Effector memory CD4-positive, alpha-beta T cell (primary cell): ENCODE measurements at regions not wholly inside any gene's neighbourhood (a gene's known extent, or its start where the extent isn't known, plus 50 kb on each side); places are given as distances from the start of the nearest gene placed in this dataset.

Experiments used
- DNase-seq, 3 donors: peaks; one replicate each; pipeline ENCODE4 v3.0.0-alpha.2; 2020
- H3K27ac ChIP-seq: 2 replicates; pipeline ENCODE4 v1.7.0; 2013; ENCODE audit warnings: mild to moderate bottlenecking, low read length, moderate library complexity; ENCODE audit not compliant: insufficient read depth, poor library complexity, severe bottlenecking
- H3K27me3 ChIP-seq: replicated peaks from 2 replicates; pipeline ENCODE4 v1.7.0; 2013; ENCODE audit warnings: mild to moderate bottlenecking, low read length; ENCODE audit not compliant: insufficient read depth, control insufficient read depth, poor library complexity, severe bottlenecking
- H3K36me3 ChIP-seq: 2 replicates; pipeline ENCODE4 v1.7.0; 2013; ENCODE audit warnings: mild to moderate bottlenecking, low read length, moderate library complexity; ENCODE audit not compliant: control insufficient read depth, insufficient read depth
- H3K4me1 ChIP-seq: 2 replicates; pipeline ENCODE4 v1.7.0; 2013; ENCODE audit warnings: low read length, mild to moderate bottlenecking; ENCODE audit not compliant: control insufficient read depth, insufficient read depth, poor library complexity, severe bottlenecking
- H3K4me3 ChIP-seq: 2 replicates; pipeline ENCODE4 v1.7.0; 2013; ENCODE audit warnings: low read length, low read depth, mild to moderate bottlenecking; ENCODE audit not compliant: insufficient read depth, poor library complexity, severe bottlenecking
- H3K9me3 ChIP-seq: 2 replicates; pipeline ENCODE4 v1.7.0; 2013; ENCODE audit warnings: mild to moderate bottlenecking, low read length, moderate library complexity; ENCODE audit not compliant: control insufficient read depth

GRCh38 chr12:90280564-90281058 lies 572.0 kb upstream of the ATP2B1 start:
- Histone ChIP-seq H3K4me1 (no peaks in the 10 kb centered on the region), H3K9me3 (peaks cover 4% of the 10 kb centered on the region), H3K27me3 (no peaks in the 10 kb centered on the region), H3K27ac (no peak overlapping the region), H3K4me3 (no peak overlapping the region), H3K36me3 (no peaks in the 10 kb centered on the region)
- DNase-seq = no peak

- Histone ChIP-seq H3K4me3 (no peak overlapping the region), H3K36me3 (no peaks in the 10 kb centered on the region), H3K9me3 (peaks cover 4% of the 10 kb centered on the region), H3K4me1 (no peaks in the 10 kb centered on the region), H3K27me3 (no peaks in the 10 kb centered on the region), H3K27ac (no peak overlapping the region)
- DNase-seq = no peak
Measured at GRCh38 chr12:90280033-90280432, 571.4 kb upstream of the ATP2B1 start.

GRCh38 chr12:90275088-90275487 lies 566.5 kb upstream of the ATP2B1 start:
- Histone ChIP-seq H3K4me3 (no peak overlapping the region), H3K4me1 (no peaks in the 10 kb centered on the region), H3K36me3 (no peaks in the 10 kb centered on the region), H3K27me3 (no peaks in the 10 kb centered on the region), H3K9me3 (no peaks in the 10 kb centered on the region), H3K27ac (no peak overlapping the region)
- no peak for DNase-seq

DNA sequence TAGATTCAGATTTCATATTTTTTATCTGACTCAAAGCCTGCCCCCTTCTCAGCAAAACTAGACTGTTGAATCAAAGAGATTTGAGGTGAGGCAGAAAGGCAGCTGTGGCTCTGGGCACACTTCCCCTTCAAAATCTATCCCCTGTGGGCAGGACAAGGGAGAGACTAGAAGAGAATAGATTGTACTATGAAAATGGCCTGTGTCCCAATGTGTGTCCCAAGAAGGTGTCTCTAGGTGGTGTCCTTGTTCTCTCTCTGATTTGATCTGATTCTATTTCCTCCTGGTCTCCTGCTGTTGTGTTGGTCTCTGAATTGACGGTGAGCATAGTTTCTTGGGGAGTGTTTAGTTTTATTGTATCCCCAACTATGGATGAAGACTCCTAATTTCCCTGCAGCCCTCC lies 565.8 kb upstream of the ATP2B1 start:
- DNase-seq = no peak
- no peak overlapping the region for H3K4me3 ChIP-seq
- no peaks in the 10 kb centered on the region for H3K27me3 ChIP-seq
- H3K27ac ChIP-seq = no peak overlapping the region
- no peaks in the 10 kb centered on the region for H3K36me3 ChIP-seq
- no peaks in the 10 kb centered on the region for H3K4me1 ChIP-seq
- H3K9me3 ChIP-seq = no peaks in the 10 kb centered on the region

- no peaks in the 10 kb centered on the region for H3K36me3 ChIP-seq
- no peak overlapping the region for H3K4me3 ChIP-seq
- no peak overlapping the region for H3K27ac ChIP-seq
- no peak for DNase-seq
- no peaks in the 10 kb centered on the region for H3K27me3 ChIP-seq
- no peaks in the 10 kb centered on the region for H3K9me3 ChIP-seq
- no peaks in the 10 kb centered on the region for H3K4me1 ChIP-seq
Measured at GRCh38 chr12:90268574-90268973, 559.9 kb upstream of the ATP2B1 start.

DNA sequence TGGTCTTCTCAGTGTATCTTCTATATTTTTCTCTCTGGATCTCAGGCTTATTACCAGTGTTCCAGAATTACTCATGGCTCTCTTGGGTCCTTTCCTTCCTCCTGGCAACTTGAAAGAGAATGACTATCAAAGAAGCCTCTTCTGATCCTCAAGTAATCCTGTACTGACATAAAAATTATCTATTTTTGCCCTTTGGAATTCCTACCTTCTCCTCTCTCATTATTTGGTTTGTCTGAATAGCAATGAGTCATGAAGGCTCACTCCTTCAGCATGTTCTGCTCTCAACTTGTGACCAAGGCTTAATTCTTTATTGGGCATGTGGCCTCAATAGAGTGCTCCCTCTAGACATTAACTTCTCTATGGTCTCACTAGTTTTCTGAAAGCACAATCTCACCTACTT lies 553.6 kb upstream of the ATP2B1 start:
- Histone ChIP-seq H3K27ac (no peak overlapping the region), H3K4me1 (no peaks in the 10 kb centered on the region), H3K27me3 (no peaks in the 10 kb centered on the region), H3K36me3 (no peaks in the 10 kb centered on the region), H3K4me3 (no peak overlapping the region), H3K9me3 (no peaks in the 10 kb centered on the region)
- no peak for DNase-seq

DNA sequence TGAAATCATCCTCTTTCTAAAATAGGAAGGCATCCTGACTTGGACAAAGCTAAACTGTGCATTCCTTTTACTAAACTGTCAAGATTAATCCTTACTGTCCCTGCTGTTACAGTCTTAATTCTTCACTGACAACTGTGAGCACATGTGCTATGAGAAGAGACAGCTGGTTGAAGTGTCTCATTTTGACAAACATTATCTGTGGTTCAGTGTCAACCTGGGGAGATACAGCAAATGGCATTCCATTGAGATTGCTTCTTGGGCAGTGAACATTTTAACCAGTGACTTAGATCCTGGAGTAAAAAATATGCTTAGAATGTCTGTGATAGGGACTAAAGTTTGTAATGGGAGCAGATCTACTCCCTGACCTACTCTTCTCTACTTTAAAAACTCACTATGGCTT lies 552.6 kb upstream of the ATP2B1 start:
- no peak for DNase-seq
- H3K36me3 ChIP-seq = no peaks in the 10 kb centered on the region
- H3K27ac ChIP-seq = no peak overlapping the region
- H3K27me3 ChIP-seq = no peaks in the 10 kb centered on the region
- H3K4me3 ChIP-seq = no peak overlapping the region
- H3K4me1 ChIP-seq = no peaks in the 10 kb centered on the region
- no peaks in the 10 kb centered on the region for H3K9me3 ChIP-seq

GRCh38 chr12:90260136-90260535 lies 551.5 kb upstream of the ATP2B1 start:
- H3K4me1 ChIP-seq = no peaks in the 10 kb centered on the region
- no peak overlapping the region for H3K4me3 ChIP-seq
- H3K27me3 ChIP-seq = no peaks in the 10 kb centered on the region
- no peak overlapping the region for H3K27ac ChIP-seq
- no peaks in the 10 kb centered on the region for H3K36me3 ChIP-seq
- no peaks in the 10 kb centered on the region for H3K9me3 ChIP-seq
- DNase-seq = no peak

DNA sequence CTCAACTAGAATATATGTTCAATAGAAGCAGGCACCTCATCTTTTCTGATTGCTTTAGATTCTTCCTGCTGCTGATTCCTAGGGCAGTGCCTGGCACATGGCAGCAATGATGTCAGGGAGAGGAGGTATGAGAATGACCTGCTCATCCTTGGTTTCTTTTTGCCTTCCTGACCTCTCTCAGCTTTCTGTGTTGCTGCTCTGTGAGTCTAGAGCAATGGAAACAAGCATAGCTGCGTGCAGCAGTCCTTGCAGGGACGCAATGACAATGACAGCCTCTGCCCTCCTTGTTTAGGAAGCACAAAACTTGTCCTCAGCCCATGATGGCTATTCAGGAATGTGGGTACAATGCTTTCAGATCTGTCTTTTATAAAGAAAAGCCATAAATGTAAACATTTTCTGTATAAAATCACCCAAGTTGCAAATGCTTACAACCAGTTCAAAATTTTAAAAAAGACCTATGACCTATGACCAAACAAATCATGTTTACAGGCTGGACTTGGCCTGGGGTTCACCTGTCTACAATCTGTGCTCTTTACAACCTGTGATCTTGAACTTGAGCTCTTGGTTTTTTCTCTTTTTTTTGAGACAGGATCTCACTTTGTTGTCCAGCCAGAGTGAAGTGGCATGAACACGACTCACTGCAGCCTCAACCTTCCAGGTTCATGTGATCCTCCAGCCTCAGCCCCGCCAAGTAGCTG lies 549.4 kb upstream of the ATP2B1 start:
- no peak for DNase-seq
- Histone ChIP-seq H3K9me3 (no peaks in the 10 kb centered on the region), H3K4me1 (no peaks in the 10 kb centered on the region), H3K4me3 (no peak overlapping the region), H3K36me3 (no peaks in the 10 kb centered on the region), H3K27ac (no peak overlapping the region), H3K27me3 (no peaks in the 10 kb centered on the region)

GRCh38 chr12:90254796-90255195 lies 546.2 kb upstream of the ATP2B1 start:
- Histone ChIP-seq H3K27me3 (no peaks in the 10 kb centered on the region), H3K9me3 (no peaks in the 10 kb centered on the region), H3K36me3 (no peaks in the 10 kb centered on the region), H3K27ac (no peak overlapping the region), H3K4me3 (no peak overlapping the region), H3K4me1 (no peaks in the 10 kb centered on the region)
- no peak for DNase-seq
